Ammon's horn (tissue), 1 donor: ENCODE measurements at regions not wholly inside any gene's neighbourhood (a gene's known extent, or its start where the extent isn't known, plus 50 kb on each side); places are given as distances from the start of the nearest gene placed in this dataset.
"Not testable (repeated sequence)": the region's sequence is repeated elsewhere in the genome, so short reads cannot be mapped to it uniquely, and the experiment has no call there.

Source experiments
- DNase-seq: peaks from one replicate; pipeline ENCODE4 v3.0.0-alpha.2; 2016; ENCODE audit warnings: low spot score

DNA sequence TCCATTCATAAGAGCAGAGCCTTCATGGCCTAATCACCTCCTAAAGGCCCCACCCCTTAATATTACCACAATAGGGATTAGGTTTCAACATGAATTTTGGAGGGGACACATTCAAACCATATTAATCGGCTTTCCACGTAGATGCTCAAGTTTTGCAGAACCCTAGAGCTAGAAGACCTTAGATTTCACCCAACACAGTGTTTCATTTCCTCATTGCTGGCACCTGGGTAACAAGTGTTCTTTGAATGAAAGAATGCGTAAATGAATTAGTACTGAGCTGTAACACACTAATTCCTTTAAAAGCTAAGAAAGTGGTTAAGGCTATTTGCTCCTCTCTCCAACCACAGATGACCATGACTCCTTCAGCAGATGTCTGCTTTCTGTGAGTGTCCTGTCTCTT is 252.5 kb downstream of the SMAD2 start:
- no peak for DNase-seq

DNA sequence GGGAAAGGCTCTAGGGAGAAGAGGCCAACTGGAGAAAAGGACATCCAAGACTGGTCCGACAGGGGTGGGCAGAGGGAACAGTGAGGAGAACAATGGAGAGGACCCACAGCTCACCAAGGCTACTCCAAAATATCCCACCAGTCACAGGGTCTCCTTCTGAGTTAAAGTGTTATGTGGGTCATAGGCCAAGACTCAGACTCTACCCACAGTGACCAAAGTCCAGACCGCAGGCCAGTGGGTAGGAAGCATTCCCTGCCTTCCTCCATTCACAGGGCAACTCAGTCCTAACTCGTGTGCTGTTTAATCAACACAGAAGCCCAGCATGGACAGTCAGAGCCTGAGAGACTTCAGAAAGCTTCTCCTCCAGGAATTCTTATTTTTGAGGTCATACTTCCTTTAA is 260.6 kb downstream of the SMAD2 start:
- no peak for DNase-seq

DNA sequence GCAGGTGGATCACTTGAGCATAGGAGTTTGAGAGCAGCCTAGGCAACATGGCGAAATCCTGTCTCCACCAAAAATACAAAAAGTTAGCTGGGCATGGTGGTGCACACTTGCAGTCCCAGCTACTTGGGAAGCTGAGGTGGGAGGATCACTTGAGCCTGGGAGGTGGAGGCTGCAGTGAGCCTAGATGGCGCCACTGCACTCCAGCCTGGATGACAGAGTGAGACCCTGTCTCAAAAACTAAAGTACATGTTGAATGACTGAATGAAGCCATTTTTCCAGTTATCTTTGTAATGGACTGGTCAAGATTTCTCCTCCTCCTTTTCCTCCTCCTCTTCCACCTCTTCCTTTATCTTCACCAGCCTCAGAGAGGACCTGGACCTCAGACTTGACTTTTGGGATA is 272.0 kb downstream of the SMAD2 start:
- DNase-seq: no peak

DNA sequence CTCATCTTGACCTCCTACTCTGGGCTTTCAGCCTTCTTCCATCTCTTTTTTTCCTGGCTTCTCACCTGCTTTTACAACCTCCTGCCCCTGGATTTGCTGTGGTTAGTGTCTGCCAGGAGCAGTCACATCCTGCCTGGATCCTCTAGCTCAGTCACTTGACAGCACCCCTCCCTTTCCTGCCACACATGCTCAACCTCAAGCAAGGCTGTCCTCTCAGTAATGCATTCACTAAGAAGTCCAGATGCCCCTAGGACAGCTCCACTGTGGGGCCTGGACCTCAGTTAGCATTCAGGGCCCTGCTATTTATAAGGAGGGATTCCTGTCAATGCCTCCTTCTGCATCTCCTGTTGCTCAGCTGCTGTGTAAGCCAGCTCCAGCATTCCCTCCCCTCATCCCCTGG is 275.5 kb downstream of the SMAD2 start:
- no peak for DNase-seq

DNA sequence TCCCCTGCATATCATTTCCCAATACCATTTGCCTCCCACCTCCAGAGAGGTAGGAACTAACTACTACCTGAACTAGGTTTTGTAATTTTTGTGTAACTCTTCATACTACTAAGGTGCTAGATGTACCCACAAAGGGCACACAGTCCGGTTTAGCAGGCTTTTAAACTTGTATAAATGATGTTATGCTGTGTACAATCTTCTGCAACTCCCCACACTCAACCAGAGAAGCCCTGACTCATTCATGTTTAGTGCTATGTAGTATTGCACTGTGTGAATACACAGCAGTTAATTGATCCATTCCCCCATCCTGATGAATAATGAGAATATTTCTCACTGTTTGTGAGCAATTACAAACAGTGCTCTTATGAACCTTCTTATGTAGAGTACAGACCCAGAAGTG is 285.6 kb downstream of the SMAD2 start:
- DNase-seq: no peak

DNA sequence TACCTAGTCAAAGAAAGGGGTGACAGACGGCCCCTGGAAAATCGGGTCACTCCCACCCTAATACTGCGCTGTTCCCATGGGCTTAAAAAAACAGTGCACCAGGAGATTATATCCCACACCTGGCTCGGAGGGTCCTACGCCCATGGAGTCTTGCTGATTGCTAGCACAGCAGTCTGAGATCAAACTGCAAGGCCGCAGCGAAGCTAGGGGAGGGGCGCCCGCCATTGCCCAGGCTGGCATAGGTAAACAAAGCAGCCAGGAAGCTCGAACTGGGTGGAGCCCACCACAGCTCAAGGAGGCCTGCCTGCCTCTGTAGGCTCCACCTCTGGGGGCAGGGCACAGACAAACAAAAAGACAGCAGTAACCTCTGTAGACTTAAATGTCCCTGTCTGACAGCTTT is 292.9 kb downstream of the SMAD2 start:
- not testable (repeated sequence) for DNase-seq

DNA sequence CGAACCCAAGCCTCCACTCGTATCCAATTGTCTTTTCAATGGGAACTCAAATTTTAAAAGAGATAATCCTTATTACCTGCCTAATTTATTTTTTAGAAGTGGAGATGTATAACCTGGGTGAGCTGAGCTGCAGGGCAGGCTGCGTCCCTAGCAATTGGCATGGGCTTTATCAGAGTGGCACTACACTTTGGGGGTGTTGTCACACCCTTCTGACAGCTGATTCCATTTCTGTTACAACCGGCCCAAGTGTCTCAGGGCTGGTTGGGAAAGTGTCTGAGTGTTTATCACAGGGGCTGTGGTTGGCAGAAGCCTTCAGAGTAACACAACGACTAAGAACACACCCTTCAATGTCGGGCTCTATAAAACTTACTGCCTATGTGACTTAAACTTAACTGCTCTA is 295.0 kb downstream of the SMAD2 start:
- no peak for DNase-seq

DNA sequence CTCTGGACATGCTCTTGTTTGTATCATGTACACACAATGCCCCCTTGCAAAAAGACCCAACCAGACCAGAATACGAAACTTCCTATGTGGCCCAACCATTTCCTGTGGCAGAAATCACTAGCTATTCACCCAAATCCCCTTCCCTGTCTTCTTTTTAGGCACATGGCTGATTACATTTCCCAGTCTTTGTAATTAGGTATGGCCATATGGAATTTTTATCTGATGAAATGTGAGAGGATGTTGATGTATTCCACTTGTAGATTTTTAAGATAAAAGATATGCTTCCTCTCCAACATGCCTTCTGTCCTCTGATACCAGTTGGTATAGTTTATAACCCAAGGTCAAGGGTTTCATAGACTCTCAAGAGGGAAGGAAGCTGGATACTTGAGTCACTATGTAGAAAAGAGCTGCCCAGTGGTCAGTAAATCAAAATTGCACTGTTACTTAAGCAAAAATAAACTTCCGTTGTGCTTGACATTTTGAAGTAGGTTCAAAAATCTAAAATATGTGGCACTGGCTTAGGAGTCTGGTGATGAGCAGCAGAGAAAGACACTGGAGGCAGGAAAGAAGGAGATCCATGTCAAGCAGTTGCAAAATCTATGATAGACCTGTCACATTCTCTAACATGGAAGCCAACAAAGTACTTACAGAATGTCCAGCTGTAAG is 297.4 kb downstream of the SMAD2 start:
- DNase-seq: no peak

DNA sequence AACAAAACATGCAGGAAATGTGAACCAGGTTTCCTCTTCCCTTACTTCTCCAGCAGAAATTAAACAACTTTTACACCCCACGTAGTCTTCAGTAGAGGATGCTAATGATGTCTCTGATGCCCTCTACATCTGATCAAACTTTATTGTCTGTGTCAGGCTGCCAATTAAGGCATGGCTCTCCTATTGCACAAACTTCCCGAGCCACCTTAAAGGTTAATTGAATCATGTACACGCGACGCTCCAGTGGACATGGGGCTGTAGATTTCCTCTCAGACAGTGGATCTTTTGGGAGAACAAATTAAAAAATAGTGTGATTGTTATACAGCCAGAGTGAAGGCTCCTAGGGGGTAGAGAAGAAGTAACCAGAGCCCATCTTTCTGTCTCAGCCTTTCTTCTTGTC is 301.6 kb downstream of the SMAD2 start:
- no peak for DNase-seq

DNA sequence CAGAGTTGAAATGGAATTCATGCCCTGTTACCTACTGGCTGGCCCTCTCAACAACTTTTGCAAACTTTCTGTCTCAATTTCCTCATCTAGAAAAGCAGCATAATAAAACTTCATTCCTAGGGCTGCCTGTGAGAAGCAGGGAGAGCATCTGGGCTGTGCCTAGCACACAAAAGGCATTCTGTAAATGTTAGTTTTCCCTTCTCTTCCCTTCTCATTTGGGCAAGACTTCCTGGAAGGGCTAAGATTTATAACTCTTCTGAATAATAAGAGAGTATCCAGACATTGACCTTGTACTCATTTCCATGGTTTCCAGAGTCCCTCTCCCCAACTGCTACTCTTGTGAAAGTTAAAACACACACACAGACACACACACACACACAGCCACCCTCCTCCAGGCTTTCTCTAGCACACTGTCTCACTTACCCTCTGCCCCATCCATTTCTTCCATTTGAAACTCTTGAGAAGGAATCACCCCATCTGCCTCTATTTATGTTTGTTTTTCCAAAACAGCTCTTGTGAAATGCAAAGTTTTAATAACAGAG is 302.1 kb downstream of the SMAD2 start:
- no peak for DNase-seq

DNA sequence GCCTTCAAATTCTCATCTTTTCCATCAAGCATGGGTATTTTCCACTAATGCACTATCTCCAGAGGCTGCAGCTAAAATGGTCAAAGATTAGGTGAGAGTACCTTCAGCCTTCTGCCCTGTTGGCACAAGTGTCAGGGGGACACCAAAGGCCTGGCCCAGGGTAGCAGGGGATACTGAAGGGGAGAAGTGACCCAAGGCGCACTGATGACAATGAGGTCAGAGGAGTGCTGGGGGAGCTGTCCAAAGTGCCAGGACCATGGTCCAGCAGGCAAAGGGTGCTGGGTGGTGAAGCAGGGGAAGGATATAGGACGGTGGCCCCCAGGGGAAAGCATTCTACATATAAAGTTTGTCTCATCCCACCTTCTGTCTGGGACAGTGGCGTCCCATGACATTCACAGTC is 303.4 kb downstream of the SMAD2 start:
- DNase-seq: no peak

DNA sequence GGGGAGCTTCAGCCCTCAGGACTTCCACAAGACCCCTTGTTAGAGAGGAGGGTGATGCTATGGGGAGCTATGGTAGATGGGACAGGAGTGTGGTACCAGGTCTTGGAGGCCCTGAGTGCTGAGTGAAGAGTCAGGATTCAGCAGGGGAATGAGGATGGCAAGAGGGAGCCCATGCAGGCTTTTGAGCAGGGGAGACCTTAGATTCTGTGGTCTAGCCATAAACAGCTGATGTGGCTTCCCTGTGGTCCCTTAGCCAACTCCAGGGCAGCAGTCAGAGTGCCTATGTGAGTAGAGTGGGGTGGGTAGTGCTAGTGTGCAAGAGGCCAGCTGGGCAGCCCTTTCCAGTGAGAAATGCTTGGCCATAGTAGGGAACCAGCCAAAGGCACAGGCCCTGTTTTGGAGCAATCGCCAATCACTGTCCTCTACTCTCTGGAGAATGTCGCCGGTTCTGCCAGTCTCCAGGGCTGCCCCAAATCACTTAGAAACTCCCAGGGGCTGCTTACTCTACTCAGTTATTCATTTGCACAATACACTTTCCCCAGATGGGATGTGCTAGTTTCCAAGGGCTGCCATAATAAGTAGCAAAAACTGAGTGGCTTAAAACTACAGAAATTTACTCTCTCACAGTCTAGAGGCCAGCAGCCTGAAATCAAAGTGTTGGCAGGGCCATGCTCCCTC is 310.5 kb downstream of the SMAD2 start:
- DNase-seq: no peak

DNA sequence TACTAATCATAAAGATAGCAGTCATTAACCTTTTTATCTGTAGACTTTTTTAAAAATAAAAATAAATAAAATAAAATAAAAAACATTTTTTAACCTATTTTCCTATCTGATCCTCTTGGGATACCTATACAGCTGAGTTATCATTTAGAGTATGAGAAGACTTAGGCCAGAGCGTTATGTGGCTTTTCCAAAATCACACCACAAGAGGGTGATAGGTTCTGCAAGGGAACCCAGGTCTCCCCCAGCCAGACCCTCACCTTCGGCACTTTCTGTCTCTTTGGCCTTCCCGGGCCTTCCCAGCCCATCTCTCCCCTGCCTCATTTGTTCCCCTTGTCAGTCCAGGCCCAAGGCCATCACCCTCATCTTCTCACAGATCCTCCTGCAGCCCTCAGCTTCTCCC is 311.7 kb downstream of the SMAD2 start:
- DNase-seq: no peak

DNA sequence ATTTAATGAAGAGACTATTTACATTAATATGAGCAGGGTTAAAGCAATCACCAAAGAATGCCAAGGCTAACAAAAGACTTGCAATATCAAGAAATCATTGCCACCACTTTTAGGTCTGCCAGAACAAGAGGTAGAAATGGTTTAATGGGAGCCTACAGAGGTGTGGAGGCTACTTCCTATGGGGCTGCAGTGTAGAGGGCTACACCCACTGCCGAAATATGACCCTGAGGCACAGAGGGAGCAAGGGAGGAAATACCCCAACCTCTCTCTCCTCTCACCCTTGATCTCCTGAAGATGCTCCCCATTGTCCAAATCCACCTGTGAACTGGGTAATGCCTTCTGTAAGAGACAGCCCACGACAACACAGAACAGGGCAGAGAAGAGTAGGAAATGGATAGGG is 315.4 kb downstream of the SMAD2 start:
- DNase-seq: no peak

DNA sequence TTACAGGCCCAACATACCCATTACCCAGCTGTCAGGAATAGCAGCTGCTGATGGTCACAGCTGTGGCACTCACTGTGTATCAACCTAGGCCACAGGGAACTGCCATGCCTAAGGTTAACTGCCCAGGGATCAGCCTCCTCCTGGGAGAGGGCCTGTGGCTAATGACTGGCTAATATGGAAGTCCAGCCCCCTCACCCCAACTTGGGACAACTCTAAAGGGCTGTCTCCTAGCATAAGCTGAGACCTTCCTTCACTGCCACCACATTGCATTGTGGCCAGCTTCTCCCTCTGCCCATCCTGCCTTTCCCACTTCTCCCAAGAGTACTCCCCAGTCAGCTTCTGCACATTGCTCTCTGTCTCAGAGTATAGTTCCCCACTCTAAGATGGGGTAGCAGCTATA is 316.5 kb downstream of the SMAD2 start:
- DNase-seq: no peak

DNA sequence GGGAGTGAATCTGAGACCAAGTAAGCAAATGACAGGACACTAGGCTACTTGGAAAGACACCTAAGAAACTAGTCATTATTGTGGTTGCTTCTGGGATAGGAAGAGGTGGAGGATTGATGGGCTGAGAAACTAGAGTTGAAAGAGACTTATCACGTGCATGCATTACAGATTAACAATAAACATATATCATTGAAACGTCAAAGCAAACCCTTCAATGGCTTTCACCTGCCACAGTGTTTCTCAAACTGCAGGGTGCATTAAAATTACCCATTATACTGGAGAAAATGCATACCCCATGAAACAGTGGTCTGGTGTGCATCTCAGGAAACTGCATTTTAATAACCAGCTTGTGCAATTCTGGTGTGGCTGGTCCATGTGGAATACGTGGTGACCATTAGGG is 318.8 kb downstream of the SMAD2 start:
- DNase-seq: no peak

DNA sequence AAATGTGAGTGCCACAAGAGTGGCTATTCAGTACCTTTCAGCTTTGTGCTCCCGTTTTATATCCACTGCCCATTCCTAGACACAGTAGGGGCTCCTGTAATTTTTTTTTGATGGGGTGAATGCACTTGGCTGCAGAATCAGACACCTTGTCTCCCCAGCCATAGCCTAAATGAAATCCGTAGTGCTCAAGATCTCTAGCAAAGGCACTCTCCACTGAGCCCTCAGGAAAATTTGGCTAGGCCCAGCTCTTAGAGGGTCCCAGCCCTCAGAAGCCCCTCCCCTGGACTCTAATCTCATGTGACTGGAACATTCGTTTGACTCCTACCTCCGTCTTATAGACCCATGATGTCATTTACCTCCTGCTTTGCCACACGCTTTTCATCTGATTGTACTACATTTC is 323.9 kb downstream of the SMAD2 start:
- DNase-seq: no peak

DNA sequence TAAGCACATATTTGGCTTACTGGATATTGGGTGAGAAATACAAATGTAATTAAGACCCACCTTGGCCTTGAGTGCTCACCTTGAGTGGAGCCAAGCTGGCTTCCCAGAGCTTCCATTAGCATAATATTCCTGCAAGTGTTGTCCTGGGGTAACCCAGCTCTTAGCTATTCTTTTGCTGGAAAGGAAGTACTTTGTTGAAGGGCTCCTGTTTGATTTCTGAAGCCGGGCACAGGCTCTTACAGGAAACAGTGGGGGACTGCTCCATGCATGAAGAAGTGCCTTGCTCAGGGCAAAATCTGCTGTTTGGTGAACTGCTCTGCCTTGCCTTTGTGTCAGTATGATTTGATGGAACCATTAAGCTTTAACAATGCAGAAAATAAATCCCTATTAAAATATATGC is 325.4 kb downstream of the SMAD2 start:
- DNase-seq: no peak

DNA sequence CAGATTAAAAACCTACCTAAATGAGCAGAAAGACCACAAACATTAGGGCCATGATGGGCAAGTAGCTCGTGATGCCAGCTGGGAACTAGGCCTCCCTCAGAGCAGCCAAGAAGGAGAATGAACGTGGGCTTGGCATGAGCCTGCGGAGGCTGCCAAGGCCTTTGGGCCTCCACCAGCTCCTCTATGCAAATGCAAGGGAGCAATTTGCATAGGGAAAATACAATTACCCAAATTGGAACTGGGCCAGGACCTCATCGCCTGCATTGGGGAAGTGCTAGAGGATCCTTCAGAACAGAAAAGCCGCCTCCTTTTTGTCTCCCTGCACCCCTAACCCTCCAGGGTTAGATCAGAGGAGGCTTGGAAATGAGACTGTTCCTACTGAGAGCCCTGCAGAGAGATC is 326.4 kb downstream of the SMAD2 start:
- DNase-seq: no peak

DNA sequence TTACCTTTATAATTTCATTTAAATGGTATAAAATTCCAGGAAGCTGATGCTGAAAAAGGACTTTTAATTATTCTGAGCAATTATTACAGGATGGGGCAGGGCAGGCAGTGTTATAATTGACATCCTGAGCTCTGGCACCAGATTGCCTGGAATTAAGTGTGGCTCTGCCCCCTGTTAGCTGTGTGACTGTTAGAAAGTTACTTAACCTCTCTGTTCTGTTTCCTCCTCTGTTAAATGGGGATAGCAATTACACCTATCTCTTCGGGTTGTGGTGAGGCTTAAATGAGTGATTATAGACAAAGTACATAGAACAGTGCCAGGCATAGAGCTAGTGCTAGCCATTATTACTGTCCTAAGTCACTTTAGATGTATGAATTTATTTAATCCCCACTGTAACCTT is 327.3 kb downstream of the SMAD2 start:
- no peak for DNase-seq

DNA sequence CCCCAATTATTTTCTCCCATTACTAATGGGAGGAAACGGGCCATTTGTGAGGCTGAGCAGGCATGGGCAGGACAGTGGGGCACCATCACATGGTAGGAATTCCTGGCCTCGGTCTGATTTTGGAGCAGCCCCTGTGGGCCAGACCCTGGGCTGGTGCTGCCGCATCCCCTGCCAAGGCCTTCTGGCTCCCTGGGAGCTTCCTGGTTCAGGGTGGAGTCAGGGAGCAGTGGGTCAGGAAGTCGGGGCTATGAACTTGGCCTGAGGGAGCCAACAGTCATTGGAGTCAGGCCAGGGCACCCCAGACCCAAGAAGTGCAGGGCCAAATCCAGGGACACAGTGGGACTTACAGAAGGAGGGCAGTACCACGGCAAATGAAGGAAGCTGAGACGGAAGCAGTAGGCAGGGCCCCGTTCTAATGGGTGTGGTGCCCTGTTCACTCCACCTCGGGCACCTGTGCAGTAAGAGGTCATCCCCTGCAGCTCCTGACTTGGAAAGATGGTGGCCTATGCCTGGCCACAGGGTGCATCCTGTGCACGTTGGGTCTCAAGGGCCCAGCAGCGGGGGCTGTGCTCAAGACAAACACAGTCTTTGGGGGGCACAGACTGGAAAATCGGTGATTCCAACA is 328.1 kb downstream of the SMAD2 start:
- DNase-seq: no peak

DNA sequence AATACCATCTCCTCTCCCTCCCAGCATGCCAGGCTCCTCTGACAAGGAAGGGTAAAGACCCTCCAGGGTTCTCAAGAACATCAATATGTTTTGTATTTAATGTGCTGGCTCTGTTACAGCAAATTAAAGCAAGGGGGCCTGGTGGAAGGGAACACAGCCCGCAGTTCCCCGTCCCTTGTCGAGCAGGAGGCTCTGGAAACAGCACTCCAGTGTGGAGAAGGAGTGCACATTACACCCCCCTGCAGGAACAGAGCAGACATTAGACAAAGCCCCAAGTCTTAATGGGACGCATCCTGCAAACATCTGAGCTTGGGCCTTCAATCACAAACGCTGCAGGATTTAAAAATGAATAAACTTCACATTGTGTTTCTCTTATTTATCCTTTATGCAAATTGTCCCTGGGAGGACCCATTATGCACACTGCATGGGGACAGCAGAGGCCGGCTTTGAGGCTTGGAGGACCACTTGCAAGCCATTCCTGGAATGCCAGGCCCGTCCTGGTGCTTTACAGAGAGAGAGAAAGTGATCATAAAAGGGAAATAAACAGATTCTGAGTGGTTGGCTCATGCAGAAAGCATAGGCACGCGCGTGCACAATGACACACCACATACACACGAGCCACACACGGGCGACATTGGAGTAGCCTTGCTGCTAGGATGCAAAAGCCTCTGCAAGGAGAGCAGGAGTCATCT is 328.7 kb downstream of the SMAD2 start:
- DNase-seq: no peak
